Hematopoietic multipotent progenitor cell treated with erythropoietin and hydrocortisone succinate and interleukin-3 and kit ligand, for 8 days (in vitro differentiated cells): ENCODE measurements at regions not wholly inside any gene's neighbourhood (a gene's known extent, or its start where the extent isn't known, plus 50 kb on each side); places are given as distances from the start of the nearest gene placed in this dataset.

Experiments
- DNase-seq: peaks from one replicate; pipeline ENCODE4 v3.0.0-alpha.2; 2015

DNA sequence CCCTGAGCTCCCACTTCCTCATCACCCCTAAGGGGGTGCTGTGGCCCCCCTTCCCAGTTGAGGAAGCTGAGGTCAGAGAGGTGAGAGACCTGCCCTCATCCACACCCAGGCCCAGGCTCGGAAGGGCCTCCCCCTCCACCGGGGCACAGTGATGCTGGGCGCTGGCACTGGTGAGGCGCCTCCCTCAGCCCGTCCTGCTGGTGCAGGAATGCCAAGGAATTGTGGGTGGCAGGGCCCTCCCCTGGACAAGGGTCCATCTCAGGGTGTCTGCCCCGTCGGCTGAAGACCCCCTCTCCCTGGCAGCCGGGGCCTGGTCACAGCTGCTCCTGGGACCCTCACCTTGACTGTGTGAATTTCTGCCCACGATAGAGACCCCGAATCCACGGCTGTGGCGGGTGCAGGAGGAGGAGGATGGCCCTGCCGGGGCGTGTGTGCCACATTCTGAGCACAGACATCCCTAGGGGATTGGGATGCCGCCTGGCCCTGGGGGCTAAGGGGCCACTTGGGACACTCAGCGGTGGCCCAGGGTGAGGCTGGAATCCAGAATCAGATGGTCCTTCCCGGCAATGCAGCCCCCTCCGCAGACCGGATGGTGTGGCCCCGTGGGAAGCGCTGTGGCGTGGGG is 70.2 kb upstream of the GATA5 start:
- no peak for DNase-seq

DNA sequence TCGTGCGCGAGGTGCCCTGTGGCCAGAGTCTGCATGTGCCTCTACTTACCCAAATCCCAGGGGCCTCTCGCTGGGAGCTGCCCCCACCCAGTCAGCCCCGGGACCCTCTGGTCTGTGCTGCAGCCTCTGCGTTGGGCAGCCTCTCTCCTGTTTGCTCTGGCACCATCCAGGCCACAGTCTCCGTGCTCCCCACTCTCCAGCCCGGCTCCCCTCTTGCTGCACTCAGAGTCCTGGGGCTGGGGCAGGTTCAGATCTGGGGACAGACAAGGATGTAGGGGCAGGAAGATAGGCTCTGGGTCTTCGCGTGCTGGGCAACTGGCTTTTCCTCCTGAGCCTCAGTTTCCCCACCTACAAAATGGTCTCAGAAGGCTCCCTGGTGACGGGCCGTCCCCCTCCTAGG is 70.8 kb upstream of the GATA5 start:
- no peak for DNase-seq

DNA sequence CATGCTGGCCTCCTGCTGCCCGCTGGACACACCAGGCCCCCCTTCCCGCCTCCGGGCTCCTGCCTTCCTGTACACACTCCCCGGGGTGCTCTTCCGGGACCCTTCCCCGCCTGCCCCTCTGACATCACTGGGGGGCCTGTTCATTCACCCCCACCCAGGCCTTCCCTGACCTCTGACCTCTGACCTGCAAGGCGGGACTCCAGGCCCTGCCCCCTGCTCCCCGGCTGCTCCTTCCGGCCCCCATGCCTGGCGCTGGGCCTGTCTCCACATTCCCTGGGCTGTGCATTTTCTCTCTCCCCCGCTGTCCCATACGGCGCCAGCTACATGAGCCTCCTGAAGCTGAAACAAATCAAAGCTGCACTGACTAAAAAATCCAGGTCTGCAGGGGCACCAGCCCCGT is 71.6 kb upstream of the GATA5 start:
- DNase-seq = no peak

DNA sequence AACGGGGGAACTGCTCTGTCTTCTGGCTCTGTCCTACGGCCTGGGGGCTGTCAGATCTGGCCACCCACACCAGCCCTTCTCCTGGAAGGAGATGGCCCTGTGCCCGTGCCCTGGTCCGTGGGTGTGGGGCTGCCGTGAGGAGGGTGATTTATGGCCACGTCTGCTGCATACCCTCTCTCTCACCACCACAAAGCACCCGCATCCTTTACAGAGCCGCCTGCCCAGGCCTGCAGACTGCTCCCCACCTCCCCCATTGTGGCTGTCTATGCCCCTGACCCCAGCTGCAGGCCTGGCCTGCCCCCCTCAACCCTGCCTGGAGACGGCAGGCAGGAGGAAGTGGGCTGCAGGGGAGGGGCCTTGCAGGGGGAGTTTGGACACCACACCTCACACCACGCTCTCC is 72.7 kb upstream of the GATA5 start:
- DNase-seq = no peak

DNA sequence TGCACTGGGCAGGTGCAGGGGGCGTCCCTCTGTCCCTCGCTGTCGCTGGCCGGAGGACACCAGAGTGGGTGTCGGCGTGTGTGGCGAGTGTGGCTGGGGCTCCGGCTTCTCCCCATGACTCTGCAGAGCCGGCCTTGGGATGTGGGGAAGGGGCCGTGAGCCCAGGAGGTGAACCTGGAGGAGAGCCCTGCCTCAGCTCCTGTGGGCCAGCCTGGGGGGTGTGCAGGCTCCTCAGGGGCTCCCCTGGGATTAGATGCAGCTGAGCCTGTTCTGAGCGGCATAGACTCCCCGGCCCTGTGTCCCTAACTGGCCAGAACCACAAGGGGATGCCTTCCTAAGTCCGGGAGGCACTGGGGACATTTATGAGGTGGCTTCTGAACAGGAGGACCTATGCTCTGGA is 73.2 kb upstream of the GATA5 start:
- DNase-seq = no peak

DNA sequence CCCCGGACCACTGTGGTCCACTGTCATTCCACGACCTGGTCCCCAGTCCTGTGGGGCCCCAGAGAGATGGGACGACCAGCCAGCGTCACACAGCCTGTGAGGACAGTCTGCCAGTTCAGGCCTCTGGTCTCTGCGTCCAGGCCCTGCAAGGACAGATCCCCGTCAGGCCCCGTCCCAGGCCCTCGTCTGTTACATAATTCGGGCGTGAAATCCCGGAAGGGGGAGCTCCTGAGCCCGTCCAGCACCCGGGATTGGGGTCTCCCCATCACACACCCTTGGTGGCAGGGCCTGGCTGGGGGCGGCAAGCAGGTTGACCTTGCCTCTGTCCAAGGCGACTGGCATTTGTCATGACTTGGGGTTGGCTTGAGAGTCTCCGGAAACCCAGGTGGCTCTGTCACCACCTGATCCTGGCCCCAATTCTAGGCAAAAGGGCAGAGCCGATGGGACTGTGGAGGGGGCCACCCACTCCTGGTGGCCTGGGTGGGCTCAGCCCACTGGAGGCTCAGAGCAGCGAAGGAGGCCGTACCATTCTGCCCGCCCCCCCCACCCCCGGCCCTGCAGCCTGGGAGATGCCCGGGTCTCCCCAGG is 73.8 kb upstream of the GATA5 start:
- no peak for DNase-seq

DNA sequence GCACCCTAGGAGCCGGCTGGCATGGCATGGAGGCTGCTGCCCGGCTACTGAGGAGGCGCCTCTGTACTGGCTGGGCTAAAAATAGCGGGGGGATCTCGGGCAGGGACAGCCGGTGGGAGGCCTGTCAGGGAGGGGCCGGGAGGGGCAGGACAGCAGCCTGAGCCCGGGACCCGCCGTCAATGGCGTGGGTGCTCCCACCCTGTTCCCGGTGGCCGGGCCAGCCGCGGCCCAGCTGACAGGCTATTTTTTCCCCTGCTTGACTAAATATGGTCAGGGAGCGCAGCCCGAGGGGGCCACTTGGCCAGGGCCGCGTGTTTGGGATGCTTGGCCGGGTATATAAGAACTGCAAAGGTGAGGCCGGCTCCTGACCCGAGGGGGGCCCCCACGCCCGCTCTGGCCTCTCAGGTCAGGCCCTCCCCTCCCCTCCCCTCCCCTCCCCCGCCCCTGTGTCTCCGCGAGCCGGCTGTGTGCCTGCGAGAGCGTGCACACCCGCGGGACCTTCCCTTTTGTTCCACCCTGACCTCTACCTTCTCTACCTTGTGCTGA is 74.4 kb upstream of the GATA5 start:
- no peak for DNase-seq

DNA sequence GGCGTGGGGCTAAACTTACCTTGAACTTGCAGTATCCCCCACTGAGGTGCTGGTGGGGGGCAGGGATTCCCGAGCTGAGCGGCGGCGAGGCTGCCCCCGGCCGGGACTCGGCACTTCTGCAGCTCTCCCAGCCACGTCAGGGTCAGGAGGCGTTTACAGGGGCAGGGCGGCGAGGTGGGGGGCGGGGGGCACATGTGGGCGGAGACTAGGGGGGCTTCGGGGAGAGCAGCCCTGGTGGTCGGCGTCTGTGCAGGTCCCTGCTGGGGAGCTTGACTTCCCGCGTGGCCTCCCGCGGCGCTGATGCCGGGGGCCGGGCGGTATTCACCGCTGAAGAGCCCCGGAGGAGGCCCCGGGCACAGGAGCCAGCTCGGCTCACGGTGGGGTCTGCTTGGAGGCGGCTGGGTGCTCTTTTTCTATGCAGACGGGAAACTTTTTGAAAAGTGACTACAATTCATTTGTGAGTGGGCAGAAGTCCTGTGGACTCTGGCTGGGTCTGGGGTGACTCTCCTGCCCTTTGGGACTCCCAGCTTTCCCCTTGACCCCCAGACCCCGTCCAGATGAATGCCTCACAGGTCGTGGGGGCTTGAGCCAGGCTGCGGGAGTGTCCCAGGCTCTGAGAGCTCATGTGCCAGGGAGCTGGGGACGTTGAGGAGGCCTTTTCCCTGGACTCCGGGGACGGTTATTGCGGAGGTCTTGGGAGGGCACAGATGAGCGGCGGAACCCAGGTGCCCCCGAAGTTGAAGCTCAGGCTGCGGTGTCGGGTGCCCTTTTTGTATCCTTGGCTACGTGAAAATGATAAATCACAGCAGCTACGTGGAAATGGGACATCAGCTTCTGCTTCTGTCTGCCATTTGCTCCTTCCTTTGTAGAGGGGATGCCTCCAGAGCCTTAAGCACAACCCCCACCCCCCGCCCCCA is 75.9 kb upstream of the GATA5 start:
- DNase-seq = no peak

DNA sequence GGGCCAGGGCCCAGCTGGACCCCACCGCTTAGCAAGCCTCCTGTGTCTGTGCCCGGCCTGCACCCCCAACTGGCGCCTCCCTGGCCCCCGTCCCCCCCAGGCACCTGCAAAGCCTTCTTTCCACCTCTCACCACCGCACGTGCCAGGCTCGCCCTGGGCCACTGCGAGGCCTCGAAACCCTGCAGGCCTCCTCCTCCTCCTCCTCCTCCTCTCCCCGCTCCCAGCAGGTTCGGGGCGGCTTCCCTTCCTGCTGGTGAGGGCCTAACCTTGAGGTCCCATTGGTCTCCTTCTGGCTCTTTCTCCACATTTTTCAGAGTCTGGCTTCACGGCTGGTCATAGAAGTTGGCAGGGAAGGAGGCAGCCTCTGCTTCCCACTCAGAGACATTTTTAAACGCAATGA is 76.8 kb upstream of the GATA5 start:
- no peak for DNase-seq

DNA sequence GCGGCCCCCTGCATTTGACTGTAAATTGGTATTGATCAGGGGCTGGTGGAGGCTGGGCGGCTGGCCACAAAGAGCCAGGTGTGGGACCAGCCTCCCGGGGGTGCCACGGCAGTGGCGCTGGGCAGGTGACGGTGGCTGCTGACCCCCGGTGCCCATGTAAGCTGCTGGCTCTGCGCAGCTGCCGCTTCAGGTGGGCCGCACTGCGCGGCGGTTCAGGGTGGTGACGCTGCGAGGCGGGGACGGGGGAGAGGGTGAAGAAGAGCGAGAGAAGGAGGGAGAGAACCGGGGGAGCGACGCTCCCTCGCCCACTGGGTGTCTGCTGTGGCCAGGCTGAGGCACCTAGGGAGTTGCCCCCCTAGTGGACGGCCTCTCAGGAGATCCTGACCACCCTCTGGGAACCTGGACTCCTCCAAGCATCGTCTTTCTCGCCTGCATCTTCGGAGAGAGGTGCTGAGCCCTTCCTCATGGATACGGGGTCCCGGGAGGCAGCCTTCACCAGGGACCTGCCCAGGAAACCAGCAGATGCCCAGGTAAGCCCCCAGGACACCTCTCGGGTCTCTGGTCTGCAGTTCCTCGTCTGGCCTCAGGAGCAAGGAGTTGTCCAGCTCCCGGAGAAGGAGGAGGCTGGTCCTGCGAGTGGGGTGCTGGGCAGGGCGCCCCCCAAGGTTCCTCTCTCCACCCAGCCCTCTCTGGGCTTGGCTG is 77.5 kb upstream of the GATA5 start:
- no peak for DNase-seq

DNA sequence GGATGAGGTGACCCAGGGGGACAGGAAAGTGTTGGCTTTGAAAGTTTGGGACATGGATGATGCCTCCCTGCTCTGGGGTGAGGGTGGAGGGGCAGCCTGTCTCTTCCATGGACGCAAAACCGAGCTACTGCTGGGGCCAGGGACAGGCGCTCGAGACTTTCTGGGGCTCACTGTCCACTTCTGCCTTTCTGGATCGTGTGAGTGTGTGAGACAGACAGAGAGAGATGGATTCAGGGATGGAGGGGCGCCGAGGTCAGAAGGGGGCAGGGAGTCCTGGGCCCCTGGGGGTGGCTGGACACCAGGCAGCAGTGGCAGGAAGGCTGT is 78.0 kb upstream of the GATA5 start:
- DNase-seq = no peak

DNA sequence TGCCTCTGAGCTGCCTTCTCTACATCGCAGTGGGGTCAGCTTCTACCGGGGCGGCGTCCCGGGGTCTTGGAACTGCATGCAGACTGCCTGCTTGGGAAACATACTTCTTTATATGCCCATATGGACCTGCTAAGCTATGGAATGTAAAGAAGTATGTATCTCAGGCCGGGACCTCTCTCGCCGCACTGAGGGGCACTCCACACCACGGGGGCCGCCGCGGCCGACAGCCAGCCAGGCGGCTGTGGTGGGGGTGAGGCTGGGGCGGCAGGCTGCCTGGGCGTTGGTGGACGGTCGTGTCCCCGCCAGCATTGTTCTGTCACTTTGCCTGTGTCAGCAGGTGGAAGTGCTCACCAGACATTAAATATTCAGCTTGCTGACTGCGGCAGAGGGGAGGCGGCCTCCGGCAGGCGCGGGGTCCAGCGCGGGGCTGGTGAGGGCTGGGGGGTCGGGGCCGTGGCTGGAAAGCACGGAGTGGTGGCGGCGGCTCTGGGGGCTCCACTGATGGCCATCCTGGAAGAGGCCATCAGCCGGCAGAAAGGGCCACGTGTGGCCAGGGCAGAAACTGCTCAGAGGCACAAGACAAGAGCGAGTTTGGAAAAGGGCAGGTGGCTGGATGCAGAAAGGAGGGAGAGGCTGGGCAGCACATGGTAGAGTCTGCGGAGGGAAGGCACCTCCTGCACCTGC is 78.6 kb upstream of the GATA5 start:
- no peak for DNase-seq

DNA sequence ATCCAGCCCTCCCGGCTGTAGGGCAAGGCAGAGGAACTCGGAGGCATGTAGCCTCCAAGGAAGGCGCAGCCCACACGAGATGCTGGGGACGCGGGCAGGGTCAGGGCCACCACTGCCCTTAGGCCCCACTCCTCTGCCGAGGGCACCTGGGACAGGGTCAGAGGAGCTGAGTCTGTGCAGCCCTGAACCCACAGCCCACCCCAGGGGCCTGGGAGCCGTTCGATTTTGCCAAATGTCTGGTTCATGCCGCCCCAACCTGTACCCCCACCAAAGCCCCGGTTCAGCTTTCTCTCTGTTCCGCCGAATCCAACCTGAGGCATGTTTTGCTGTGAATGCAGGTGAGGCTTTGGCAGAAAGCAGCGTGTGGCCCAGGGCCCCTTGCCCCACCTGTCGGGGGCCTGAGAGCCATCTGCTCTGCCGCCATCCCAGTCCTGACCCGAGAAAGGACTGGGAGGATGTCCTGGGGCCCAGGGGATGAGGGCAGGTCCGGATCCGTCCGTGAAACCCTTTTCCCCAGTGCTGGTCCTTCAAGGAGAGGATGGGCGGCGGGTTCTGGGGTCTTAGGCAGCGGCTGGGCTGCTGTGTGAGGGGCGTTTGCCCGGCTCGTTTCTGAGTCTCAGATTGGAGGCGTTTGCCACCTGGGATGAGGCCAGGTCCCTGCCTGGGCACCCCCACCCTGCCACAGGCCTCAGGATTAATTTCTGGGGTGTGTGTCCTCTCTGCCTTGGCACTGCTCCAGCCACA is 79.3 kb upstream of the GATA5 start:
- DNase-seq = no peak

DNA sequence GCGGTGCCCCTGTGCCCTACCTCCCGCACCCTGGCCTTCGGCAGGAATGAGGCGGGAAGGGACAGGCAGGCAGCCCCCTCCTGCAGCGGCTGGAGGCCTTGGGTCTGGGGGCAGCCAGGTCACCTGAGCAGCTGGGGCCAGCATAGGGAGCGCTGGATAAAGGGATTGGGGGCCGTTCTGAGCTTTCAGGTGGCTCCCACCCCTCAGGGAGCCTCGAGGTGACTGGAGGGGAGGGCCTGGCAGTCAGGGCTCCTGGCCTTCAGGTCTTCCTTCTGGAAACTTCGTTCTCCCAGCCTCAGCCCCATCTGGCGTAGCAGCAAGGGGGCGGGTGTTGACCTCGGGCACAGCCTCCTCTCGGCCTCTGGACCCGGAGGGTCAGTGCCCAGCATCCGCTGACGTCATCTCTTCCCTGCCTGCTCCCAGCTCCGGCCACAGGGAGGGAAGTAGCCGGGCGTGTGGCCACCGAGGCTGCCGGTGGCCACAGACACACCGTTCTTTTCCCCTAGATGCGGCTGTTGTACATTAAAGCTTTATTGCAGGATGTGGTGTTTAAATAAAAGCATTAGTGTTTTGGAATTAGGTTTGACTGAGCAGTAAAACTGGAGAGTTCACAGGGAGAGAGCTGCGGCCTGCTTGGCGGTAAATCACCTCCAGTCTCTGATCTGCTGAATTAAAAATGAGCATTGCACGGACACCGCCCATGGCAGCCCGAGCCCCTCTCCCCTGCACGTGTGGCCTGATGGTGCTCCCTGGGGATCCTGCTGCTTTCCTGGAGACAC is 80.0 kb upstream of the GATA5 start:
- no peak for DNase-seq

DNA sequence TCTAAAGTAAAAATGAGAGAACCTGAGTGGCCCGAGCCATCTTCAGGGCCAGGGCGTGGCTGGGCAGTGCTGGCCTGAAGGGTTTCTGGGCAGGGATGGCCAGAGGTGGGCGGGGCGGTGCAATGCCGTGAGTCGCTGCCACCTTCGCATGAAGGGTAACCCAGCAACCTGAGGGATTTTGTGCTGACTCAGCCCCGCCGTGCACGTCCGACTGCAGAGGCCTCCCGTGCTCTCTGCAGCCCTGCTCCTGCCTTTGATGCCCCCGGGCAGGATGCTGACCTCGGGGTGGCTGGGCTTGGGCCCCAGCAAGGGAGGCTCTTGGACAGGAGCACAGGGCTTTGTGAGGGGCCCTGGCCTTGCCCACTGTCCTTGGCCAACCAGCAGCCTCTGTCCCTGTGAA is 81.7 kb upstream of the GATA5 start:
- DNase-seq = no peak

DNA sequence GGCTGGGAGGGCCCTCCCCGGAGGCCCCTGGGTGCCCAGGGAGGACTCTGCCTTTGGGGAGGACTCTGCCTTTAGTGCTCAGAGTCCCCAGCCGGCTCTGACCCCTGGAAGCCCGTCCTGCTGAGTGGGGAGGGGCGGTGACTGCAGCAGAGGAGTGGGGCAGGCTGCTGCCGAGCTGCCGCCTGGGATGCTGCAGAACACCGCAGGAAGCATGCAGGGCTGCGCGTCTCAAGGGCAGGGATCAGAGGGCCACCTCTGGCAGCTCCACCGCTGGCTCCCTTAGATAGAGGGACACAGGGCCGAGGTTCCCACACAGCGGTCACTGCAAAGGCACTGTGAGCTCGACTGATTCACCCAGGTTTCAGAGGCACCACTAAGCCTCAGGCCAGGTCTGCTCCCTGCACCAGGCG is 82.2 kb upstream of the GATA5 start:
- DNase-seq = no peak

DNA sequence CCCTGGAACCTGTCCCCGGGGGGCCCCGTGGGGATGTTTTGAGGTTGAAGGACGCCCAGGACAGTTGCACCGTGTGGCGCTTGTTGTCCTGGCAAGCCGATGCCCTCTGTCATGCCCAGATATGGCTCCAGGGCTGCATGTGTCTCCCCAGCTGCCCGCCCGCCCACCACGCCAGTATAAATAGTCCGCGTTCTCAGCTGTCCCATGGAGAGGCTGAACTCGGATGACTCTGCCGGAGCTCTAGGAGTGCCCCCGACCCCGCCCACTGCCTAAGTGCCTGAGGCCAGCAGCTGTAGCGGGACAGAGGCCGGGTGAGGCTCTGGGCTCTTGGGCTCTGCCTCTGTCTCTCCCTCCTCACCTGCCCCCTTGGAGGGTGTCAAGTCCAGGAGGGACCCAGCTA is 83.0 kb upstream of the GATA5 start:
- DNase-seq = no peak

DNA sequence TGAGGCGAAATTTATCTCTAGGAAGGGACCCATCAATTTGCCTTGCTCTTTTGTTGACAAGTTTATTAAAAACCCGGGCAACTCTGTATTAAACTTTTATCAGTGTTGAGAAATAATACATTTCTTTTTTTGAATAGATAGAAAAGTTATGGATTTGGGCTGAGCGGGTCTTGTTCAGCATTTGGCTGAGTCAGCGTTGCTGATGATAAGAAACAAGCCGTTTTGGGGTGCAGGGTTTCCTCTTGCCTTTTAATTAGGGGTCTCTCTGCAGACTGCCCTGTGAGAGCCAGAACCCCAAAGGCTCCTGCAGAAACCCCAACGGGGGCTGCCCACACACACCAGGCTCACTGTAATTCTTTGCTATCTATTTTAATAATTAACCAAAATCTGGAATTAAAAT is 82.1 kb upstream of the SLCO4A1 start:
- no peak for DNase-seq

DNA sequence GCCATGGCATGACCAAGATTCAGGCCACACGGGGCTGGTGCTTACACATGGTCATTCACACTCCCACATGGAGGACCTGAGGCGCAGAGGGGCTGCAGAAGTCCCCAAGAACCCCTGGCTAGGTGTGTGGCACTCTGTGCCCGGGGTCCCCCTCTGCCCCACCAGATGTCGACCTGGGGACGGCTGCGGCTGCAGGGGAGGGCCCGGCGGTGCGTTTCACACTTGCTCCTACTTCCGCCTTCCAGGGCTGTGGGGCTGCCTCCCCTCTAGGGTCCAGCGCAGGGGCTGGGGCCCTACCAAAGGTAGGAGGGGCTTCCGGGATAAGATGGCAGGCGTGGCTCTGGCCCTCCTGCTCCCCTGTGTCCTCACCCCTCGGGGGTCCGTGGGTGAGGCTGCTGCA is 81.1 kb upstream of the SLCO4A1 start:
- DNase-seq = no peak

DNA sequence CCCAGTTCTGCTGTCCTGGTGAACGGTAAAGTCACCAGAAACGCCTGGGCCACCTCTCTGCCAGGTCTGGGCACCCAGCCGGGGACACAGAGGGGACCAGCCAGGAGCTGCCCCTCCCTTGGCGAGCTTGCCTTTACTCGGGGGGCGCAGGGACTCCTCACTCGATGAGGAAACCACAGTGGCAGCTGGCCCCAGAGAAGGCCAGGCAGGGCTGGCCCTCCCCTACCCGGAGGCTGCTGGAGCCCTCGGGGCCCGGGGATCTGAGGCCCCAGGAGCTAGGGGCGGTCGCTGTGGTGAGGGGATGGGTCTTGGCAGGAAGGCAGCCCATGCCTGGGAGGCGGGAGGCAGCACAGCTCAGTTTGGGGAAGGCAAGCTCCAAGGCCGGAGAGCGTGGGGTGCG is 80.4 kb upstream of the SLCO4A1 start:
- DNase-seq = no peak

DNA sequence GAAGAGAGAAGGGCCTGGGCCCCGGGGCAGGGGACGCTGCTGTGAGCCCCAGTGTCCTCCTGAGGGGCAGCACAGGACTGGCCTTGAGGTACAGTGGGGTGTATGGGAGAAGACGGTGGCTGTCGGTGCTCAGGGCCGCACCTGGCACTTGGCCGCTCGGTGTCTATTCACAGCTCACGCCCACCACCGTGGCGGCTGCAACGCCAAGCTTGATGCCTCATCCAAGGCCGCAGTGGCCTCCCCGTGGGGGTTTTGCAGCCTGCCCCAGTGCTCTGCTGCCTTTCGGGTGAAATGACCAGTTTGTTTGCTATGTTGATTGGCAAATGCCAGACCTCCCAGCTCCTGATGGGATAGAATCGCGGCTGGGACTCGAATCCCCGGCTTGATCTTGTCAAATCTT is 79.5 kb upstream of the SLCO4A1 start:
- DNase-seq = no peak
